Epithelial cell of esophagus (primary cell): ENCODE measurements at regions not wholly inside any gene's neighbourhood (a gene's known extent, or its start where the extent isn't known, plus 50 kb on each side); places are given as distances from the start of the nearest gene placed in this dataset.

Source experiments
- DNase-seq: peaks from one replicate; pipeline ENCODE4 v3.0.0; 2010; ENCODE audit warnings: low read depth
- H3K4me3 ChIP-seq: 2 replicates; pipeline ENCODE4 v1.5.1; 2011; ENCODE audit warnings: mild to moderate bottlenecking, low read length, control low read depth
- TF ChIP-seq, protein P1 (sequence below): IDR thresholded peaks from 2 replicates; pipeline ENCODE4 v1.5.1; 2011; ENCODE audit warnings: low read depth, mild to moderate bottlenecking, low read length, control low read depth, inconsistent platforms; ENCODE audit not compliant: insufficient read depth; ENCODE audit errors: missing control alignments

DNA sequence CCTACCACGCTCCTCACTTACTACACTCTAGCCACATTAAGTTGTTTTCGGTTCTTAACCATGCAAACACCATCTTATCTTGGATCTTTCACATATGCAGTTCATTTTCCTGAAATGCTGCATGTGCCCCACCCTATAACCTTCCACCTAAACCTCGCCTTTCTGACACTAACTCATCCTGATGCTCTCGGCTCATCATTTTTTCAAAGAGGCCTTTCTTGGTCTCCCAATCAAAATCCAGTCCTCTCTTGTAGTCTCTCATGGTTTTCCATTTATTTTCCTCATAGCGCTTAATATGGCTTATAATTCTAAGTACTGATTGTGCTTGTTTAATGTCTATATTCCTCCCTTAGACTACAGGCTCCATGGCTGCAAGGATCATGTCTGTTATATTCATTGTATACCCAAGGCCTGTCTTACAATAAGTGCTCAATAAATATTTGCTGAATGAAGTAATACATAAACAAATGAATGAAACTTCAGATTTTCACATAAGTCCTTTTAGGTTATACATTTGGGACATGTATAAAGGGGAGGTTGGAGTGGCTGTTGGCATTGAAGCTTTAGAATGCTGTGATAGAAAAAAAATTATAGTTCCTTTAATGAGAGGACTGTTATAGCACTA, 79.2 kb upstream of the CDC42BPA start:
- TF ChIP-seq, protein P1, sequence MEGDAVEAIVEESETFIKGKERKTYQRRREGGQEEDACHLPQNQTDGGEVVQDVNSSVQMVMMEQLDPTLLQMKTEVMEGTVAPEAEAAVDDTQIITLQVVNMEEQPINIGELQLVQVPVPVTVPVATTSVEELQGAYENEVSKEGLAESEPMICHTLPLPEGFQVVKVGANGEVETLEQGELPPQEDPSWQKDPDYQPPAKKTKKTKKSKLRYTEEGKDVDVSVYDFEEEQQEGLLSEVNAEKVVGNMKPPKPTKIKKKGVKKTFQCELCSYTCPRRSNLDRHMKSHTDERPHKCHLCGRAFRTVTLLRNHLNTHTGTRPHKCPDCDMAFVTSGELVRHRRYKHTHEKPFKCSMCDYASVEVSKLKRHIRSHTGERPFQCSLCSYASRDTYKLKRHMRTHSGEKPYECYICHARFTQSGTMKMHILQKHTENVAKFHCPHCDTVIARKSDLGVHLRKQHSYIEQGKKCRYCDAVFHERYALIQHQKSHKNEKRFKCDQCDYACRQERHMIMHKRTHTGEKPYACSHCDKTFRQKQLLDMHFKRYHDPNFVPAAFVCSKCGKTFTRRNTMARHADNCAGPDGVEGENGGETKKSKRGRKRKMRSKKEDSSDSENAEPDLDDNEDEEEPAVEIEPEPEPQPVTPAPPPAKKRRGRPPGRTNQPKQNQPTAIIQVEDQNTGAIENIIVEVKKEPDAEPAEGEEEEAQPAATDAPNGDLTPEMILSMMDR: no peak
- DNase-seq: no peak
- H3K4me3 ChIP-seq: no peak overlapping the region

DNA sequence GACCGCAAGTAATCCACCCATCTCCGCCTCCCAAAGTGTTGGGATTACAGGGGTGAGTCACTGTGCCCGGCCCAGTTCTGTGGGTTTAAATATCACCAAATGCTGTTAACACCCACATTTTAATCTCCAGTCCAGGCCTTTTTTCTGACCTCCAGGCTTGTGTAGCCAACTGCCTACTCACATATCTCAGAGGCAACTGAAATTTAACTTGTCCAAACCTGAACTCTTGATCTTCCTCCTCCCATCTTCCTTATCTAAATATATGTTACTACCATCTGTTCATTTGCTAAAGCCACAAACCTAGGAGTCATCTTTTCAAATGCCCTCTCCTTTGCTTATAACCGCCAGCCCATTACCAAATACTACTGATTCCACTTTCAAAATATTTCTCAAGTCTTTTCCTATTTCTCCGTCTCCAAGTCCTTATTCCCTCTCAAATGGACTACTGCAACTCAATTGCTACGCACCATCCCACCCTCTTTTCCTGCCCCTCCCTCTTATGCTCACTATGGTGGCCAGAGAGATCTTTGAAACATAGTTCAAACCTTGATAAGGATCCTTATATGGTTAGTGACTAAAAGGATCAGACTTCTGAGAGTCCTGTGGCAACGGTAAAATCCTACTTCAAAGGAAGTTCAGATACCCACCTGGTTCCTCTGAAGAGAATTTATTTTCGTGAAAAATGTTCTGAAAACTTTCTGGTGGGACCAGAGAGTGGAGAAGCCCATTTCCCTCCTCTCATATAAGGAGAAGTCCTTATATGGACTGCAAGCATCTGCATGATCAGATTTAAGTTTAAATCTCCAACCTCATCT, 78.5 kb upstream of the CDC42BPA start:
- H3K4me3 ChIP-seq: no peak overlapping the region
- DNase-seq: peak; percentile 16
- TF ChIP-seq, protein P1: no peak

DNA sequence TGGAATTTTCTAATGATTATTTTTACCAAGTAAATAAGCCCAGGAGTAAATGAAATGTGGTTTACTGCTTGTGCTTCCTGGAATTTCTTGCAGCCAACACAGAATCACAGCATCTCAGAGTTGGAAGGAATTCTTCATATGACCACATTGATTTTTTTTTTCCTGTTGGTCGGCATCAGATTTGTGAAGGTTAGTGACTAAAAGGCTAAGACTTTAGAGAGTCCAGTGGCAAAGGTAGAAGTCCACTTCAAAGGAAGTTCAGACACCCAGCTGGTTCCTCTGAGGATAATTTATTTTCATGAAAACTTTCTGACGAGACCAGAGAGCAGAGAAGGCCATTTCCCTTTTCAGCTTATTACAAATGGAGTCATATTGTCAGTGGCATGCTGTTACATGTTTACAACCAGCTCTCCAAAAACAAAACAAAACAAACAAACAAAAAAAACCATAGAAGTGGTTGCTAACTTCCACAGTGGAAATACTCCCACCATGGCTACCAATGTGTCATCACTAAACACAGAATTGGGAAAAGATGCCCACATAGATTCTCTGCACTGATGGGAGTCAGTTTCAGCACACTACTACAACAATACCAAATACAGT, 77.2 kb upstream of the CDC42BPA start:
- H3K4me3 ChIP-seq: no peak overlapping the region
- TF ChIP-seq, protein P1: no peak
- peak; percentile 10 for DNase-seq

DNA sequence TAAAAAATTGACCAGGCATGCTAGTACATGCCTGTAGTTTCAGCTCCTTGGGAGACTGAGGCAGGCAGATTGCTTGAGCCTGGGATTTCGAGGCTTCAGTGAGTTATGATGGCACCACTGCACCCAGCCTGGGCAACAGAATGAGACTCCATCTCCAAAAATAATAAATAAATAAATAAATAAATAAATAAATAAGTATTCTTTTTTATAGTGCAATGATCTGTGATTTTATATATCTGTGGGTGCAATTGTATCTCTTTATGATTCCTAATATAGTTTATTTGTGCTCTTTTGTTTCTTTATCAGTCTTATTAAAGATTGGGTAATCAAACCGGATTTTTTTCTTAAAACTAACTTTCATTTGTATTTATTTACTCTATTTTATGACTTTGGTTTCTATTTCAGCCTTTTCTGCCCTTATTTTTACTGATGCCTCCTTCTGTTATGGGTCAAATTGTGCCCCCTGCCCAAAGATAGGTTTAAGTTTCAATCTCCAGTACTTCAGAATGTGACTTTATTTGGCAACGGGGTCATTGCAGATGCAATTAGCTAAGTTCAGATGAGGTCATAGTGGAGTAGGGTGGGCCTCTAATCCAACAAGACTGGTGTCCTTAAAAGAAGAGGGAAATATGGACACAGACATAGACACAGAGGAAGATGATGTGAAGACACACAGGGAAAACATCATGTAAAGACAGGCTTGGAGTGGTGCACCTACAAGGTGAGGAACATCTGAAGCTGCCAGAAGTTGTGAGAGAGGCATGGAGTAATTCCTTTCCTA, 74.9 kb upstream of the CDC42BPA start:
- no peak for DNase-seq
- TF ChIP-seq, protein P1: no peak
- no peak overlapping the region for H3K4me3 ChIP-seq

DNA sequence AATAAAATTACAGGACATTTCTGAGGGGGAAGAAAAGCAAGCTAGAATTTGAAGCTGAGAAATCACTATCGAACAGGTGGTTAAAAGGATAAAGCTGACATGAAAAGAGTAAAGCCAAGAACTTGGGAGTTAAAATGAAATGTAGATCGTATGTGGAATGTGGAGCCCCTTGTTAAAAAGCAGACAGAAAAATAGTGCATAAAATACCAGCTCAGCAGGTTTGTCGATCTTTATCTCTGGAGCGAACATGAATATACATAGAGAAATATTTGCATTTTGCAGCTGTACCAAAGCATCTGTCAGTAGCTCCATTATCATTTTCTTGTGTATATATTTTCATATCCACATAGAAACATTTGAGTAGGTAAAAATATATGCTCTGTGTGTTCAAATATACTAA, 73.6 kb upstream of the CDC42BPA start:
- no peak for DNase-seq
- TF ChIP-seq, protein P1: no peak
- H3K4me3 ChIP-seq: no peak overlapping the region

DNA sequence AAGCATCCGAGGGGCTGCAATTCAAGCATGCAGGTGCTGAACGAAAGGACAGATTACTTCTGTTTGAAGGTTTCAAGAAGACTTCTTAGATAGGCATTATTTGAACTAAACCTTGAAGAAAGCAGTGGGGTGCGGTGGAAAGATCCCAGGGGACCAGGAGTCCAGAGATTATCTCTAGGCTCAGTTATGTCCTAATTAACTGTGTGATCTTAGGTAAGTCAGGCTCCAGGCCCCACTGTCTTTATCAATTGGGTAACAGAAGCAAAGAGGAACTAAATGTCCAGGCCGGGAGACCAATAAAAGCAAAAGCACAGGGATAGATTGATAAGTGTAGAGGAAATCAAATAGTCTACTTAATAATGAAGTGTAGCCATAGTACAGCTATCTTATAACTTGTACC, 72.9 kb upstream of the CDC42BPA start:
- TF ChIP-seq, protein P1: no peak
- H3K4me3 ChIP-seq: no peak overlapping the region
- no peak for DNase-seq
